Activated CD4-positive, alpha-beta T cell treated with anti-CD3 and anti-CD28 coated beads, Interleukin-2, Interleukin-6, amounts not matched to agents 100 ng/mL and 50 ng/mL, durations not matched to agents 16 hours and 8 hours (primary cell): ENCODE measurements at regions not wholly inside any gene's neighbourhood (a gene's known extent, or its start where the extent isn't known, plus 50 kb on each side); places are given as distances from the start of the nearest gene placed in this dataset.

Experiments used
- DNase-seq: peaks from one replicate; pipeline ENCODE4 v3.0.0-alpha.2; 2020

- no peak for DNase-seq
Measured at GRCh38 chrX:80316526-80316925, 103.7 kb upstream of the TENT5D start.

GRCh38 chrX:80317646-80318045, 102.6 kb upstream of the TENT5D start:
- no peak for DNase-seq

- DNase-seq, result no peak
Measured at GRCh38 chrX:80331285-80331684, 89.0 kb upstream of the TENT5D start.

GRCh38 chrX:80334583-80334982, 85.7 kb upstream of the TENT5D start:
- DNase-seq, result no peak

- peak; percentile 5 for DNase-seq
Measured at GRCh38 chrX:80335062-80335830, 85.0 kb upstream of the TENT5D start.

GRCh38 chrX:80354966-80355465, 65.2 kb upstream of the TENT5D start:
- no peak for DNase-seq
